HG02852 (cell line): ENCODE measurements at regions not wholly inside any gene's neighbourhood (a gene's known extent, or its start where the extent isn't known, plus 50 kb on each side); places are given as distances from the start of the nearest gene placed in this dataset.
A peak's percentile ranks its signal among the peaks of the same experiment; 100 is the strongest.
"Not testable (repeated sequence)": the region's sequence is repeated elsewhere in the genome, so short reads cannot be mapped to it uniquely, and the experiment has no call there.

ENCODE experiments used
- ATAC-seq: cut with Tn5 transposase; IDR thresholded peaks from one replicate; pipeline ENCODE4 v1.9.1; 2021; ENCODE audit warnings: mild to moderate bottlenecking, moderate library complexity; ENCODE audit not compliant: unreplicated experiment

DNA sequence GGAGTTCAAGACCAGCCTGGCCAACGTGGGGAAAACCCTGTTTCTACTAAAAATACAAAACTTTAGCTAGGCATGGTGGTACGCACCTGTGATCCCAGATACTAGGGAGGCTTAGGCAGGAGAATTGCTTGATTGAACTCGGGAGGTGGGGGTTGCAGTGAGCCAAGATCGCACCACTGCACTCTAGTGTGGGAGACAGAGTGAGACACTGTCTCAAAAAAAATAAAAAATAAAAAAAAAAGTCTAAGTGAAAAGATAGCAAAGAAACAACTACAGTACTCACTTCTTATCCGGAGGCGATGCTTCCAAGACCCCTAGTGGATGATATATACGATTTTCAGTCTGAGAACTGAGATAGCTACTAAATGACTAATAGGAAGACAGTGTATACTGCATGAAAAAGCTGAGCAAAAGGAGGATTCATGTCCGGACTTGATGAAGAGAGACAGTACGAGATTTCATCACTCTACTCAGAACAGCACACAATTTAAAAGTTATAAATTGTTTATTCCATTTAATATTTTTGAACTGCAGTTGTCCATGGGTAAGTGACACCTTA, 138.7 kb upstream of the GOLGA6L6 start:
- not testable (repeated sequence) for ATAC-seq

DNA sequence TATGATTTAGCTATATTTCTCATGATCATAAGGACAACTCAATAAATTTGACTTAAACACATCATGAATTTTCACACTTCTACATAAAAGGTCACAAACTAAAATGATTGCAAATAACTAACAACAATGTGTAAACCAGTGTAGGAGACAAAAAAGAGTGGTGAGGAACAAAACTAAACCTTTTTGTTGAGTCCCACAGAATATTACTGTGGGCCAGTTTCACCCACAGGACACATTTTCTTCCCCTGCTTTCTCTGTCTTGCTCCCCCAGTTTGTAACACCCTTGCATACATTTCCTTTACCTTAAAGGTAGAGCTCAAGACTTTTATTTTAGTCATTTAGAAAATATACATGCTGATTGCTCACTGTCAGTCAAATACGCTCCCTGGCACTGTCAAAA, 130.9 kb upstream of the GOLGA6L6 start:
- ATAC-seq, result no peak

DNA sequence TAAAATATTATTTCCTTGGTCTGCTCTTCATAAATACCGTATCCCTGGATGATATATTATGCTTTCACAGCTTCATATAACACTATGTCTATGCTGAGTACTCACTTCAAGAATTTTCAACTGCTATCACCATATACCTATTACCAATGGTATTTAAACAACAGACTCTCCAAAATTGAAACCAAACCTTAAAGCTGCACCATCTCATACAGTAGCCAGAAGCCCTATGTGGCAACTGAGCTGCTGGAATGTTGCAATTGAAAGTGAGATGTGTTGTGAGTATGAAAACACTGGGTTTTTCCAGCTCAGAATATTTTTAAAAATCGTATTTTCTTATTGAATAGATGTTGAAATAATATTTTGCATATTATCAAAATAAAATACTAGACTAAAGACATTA, 130.1 kb upstream of the GOLGA6L6 start:
- ATAC-seq, result no peak

DNA sequence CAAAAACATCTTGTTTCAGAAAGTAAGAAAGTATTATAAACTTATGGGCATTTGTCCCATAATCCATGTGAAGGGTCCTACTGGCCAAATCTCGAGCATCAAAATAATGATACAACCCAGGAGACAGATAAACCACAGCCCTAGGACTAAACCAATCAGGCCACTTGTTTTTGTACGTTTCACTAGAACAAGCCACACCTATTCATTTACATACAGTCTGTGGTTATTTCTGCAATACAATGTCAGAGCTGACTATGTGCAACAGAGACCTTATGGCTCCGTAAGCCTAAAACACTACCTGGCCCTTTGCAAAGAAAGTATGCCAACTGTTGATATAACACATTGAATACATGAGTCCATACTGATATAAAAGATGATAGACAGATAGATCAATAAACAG, 124.8 kb upstream of the GOLGA6L6 start:
- not testable (repeated sequence) for ATAC-seq

DNA sequence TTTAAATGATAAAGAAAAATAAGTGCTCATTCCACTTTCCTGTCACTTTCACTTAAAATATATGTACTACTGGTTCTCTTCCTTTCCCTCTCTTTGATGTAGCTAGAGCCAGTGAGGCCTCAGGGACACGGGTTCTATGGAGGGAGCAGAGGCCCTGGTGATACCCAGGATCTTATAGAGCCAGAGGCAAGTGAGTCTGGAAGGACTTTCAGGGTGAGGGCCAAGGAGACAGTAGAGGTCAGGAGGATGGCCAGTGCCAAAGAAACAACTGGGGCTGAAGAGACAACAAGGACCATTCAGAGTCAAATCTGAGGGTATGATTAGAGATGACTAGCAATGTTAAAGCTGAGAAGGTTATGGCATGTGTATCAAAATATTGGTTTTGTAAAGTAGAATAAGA, 124.1 kb upstream of the GOLGA6L6 start:
- ATAC-seq, result no peak

DNA sequence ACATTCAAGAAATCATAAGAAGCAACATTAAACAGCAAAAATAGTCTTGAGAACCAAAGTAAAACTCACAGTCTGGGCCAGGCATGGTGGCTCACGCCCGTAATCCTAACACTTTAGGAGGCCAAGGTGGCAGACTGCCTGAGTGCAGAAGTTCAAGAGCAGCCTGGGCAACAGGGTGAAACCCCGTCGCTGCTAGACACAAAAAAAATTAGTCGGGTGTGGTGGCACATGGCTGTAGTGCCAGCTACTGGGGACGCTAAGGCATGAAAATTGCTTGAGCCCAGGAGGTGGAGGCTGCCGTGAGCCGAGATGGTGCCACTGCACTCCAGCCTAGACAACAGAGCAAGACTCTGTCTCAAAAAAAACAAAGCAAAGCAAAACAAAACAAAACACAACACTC, 117.7 kb upstream of the GOLGA6L6 start:
- ATAC-seq, result no peak

DNA sequence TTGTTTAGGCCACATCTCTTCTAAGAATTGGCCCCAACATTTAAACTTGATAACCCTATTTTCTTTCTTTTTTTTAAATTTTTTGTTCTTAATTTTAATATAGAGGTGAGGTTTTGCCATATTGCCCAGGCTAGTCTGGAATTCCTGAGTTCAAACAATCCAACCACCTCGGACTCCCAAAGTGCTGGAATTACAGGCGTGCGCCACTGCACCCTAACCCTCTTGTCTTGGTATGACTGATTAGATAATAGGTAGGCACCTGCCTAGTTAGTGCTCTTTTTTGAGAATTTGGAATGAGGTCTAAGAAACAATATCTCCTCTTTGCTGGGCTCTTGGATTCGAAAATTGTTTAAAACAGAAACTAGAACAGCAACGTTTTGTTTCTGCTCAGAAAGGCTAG, 116.4 kb upstream of the GOLGA6L6 start:
- ATAC-seq, result no peak

DNA sequence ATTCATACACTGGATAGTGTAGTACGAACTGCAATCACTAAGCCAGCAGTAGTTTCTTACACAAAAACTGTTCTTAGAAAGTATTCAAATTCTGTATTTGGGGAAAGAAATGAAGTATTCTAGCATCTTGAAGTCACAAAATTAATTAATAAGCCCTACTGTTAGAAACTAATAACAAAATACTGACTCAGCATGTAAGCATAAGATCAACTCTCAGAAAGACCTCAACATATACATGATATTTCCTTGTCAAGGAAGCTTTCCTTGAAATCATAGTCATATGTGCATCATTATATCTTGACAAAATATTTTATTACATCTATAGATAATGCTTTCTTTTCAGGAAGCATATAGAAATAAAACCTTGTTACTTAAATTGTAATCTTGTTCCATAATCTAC, 115.5 kb upstream of the GOLGA6L6 start:
- ATAC-seq, result no peak

DNA sequence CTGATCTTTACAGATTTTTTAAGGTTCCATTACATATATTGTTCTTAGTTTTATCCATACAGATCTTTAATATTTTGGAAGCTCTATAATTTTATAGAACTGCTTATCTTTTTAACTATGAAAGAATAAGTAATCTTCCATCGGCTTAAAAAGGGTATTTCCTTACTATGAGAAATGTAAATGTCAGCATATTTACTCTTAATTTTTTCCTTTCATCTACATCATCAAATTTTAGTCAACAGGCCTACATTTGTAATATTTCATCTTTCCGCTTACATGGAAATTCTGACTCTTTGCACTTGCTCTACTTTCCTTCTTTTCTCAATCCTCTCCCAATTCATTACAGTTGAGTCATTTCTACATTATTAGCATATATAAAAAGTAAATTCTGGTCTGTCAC, 111.3 kb upstream of the GOLGA6L6 start:
- no peak for ATAC-seq

DNA sequence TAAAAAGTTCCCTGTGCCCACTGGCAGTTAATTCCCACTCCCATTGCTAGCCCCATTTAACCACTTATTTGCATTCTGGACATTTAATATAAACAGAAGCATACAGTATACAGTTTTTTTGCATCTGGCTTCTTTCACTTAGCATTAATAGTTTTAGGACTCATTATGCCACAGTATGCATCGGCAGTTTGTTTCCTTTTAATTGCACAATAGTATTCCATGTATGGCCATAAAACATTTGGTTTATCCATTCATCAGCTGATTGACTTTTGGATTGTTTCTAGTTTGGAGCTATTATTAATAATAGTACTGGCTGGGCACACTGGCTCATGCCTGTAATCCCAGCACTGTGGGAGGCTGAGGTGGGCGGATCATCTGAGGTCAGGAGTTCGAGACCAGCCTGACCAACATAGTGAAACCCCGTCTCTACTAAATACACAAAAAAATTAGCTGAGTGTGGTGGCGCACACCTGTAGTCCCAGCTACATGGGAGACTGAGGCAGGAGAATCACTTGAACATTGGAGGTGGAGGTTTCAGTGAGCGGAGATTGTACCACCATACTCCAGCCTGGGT, 106.9 kb upstream of the GOLGA6L6 start:
- ATAC-seq, result not testable (repeated sequence)

DNA sequence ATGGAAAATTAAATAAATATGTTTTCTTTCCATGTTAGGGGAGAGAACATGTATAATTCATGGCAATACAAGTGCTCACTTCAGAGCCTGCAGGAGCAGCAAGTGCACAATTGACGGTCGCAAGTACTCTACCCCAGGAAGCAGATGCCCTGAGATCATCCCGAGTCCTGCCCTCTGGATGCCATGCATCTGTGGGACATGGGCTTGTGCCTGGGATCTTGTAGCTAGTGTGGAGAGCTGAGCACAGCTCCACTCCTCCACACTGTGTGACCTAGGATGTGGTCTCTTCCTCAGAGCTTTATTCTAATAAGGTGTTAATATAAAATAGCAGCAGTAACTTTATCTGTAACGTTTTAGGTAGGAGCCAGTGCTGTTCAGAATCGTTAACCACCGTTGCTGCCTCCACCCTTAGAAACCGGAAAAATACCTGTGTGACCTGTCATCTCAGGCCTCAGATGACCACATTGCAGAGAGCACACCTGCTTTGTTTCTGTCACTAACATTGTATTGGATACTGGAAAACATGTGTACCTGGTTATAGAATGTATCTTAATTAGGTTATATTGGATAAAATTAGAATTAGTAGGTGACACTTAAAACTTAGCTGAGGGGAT, 105.0 kb upstream of the GOLGA6L6 start:
- no peak for ATAC-seq

DNA sequence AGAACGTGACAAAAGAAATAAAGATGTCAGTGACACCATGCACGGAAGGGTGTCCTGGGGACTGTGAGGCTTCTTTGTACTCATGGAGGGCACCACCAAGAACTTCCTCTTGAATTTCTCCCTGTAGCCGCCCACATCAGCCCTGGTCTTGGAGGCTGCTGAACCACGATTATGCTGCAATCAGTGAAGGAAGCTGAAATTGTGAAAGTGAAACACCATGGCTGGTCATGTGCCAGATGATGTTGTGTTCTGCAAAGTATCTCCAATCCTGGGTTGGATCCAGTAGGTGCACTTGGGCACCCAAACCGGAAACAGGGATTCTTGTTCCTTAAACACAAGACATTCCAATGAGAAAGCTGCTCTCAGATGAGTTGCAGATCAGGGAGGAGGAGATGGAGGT, 104.4 kb upstream of the GOLGA6L6 start:
- ATAC-seq, result no peak

DNA sequence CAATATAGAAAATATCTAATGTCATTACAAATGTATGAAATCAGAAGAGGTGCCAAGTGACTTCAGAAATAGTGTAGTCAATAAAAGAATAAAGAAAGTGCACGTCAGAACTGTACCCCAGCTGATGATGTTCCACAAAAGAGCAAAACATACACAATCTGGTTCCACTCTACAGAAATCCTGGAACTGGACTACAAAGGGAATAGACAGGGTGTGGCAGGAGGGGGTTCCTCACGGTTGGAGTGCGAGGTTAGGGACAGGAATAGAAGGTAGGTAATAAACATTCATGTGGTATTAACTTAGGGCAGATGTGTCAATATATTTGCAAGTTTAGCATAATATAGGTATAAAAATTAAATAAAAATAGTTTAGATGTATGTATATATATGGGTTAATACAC, 103.3 kb upstream of the GOLGA6L6 start:
- ATAC-seq, result no peak

DNA sequence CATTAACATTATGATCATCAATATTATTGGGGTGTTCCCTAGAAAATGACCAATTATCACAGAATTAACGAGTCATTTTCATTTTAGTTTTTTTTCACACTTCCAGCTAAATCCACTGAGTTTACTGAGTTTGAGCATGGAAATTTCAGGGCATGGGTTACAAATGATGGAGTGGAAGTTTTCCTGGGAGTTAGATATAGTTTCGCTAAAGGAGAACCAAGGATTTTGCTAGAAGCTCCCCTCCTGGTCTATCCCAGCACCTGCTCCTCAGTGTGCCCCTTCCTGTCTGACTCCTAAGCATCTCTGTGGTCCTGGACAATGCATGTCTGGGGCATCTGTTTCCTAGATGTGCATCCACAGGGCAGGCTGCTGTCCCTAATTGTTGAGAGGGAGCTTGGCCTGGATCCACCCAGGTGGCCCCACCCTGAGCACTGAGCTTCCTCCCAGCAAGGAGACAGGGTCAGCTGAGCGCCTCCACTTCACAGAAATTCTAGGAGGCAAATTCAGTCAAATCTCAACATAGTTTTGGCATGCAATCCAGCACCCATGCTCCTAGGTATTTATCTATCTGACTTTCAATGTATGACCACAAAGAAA, 102.3 kb upstream of the GOLGA6L6 start:
- ATAC-seq, result no peak

DNA sequence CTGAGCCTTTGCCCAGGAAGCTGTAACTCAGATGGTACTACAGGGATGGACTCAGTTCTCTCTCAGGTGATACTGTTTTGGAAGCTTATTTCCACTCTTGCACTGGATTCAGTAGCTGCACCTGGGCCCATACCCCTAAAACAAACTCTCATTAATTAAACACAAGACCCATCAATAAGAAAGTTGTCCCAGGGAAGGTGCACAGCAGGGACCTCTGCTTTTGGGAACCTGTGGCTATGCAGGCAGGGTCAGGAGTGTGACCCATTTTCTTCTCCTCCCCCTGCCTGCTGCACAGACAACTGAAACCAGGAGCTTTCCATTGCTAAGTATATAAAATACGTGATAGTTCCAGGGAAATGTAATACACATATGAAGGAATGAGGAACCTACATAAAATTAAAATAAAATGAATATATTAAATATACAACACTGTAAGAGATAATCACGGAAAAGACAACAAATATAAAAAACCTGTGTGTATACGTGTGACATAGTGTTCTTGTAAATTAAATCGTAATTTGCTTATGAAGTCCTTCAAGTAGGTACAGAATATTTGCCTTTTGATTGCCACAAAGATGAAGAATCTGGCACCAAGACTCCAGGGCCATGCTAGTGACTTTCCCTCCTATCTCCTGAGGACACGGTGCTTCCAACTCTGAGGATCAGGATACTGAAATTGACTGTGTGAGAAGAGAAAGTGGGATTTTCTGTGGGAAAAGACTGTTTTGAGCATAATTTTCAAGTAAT, 101.6 kb upstream of the GOLGA6L6 start:
- ATAC-seq, result no peak

DNA sequence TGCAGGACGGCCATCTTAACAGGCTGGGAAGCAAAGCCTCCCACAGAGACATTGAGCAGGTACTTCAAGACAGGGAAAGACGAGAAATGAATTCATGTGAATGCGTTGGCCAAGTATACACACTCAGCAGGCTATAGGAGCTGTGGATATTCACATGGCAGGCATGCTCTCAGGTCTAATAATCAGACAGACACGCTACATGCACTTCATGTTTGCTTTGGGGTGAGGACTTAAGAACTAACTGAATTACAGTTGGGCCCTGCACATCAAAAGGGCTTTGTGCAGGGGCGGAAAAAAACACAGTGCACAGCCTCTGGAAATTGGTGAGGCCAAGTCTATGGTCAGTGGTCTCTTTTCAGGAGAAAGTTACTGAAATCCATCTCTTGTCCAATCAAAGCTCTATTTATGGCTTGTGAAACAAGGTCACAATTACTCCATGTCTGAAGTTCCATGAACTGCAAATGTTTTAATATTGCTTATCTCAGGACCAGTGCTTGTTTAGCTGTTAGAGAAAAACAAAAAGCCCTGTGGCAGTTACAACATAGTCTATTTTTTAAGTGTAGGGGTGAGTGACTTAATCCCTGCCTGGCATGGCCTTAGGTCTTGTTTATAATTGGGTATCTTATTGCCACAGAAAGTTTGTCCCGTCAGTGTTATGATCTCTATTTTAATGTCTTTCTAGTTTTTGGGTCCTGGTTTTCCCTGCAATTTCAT, 100.6 kb upstream of the GOLGA6L6 start:
- ATAC-seq, result no peak

DNA sequence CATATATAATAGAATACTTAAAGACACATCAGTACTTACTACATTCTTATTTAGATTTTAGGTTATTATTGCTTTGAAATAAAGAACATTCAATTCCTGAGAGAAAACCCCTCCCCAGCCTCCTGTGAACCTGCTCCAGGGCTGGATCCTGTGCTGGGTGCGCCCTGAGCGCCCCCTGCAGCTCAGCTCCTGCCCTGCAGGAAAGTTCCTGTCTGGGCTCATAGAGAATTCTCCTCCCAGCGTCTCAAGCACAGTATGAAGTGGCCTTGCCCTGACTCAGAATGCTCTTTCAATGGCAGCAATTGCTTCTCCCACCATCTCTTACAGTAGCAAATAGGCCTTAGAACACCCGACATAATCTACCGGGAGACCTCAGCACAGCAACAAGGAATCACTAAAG, 98.8 kb upstream of the GOLGA6L6 start:
- ATAC-seq, result peak; percentile 50

DNA sequence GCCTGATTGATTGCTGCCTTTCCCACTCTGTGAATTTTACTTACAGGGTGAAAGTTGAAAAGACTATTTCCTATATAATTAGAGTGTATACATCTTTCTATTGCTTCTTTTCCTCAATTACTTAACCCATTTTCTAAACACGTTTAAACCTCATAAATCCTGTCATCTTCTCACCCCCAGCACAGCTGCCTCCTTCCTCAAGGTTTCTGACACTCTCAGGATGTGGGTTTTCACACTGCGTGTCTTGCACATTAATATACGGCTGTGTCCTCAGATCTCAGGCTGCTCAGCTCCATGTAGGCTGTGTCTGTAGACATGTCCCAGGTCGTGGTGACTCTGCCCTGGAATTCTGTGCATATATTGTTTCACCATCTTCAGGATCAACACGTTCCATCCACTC, 97.6 kb upstream of the GOLGA6L6 start:
- not testable (repeated sequence) for ATAC-seq

DNA sequence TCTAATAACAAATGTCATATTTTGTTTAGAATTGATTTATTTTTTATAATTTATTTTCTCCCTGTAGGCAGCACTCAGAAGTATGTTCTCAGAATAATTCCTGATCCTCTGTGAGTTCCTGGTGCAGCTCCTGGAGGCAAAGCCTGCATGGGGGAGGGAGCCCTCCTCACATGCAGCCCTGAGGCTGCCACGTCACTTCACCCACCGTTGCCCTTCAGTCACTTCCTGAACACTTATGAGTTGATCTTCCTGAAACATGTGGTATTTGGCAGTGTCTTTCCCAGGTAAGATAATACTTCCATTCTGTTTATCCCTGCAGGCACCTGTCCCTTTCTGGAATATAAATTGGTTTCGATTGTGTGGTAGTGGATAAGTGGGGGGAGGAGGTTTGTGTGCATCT, 95.9 kb upstream of the GOLGA6L6 start:
- ATAC-seq, result not testable (repeated sequence)

DNA sequence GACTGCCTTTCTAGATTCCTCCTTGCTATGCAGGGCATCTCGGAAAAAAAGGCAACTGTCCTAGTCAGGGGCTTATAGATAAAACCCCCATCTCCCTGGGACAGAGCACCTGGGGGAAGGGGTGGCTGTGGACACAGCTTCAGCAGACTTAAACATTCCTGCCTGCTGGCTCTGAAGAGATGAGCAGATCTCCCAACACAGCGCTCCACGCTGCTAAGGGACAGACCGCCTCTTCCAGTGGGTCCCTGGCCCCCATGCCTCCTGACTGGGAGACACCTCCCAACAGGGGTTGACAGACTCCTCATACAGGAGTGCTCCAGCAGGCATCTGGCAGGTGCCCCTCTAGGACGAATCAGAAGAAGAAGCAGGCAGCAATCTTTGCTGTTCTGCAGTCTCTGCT, 87.9 kb upstream of the GOLGA6L6 start:
- not testable (repeated sequence) for ATAC-seq

DNA sequence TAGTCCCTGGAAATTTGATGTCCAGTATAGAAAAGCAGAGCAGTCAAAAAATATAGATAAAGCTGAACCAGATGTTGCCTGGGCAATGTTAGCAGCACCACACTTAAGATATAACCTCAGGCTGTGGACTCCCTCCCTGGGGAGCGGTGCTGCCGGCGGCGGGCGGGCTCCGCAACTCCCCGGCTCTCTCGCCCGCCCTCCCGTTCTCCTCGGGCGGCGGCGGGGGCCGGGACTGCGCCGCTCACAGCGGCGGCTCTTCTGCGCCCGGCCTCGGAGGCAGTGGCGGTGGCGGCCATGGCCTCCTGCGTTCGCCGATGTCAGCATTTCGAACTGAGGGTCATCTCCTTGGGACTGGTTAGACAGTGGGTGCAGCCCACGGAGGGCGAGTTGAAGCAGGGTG, 86.9 kb upstream of the GOLGA6L6 start:
- not testable (repeated sequence) for ATAC-seq
